SK-N-MC (cell line): ENCODE measurements at regions not wholly inside any gene's neighbourhood (a gene's known extent, or its start where the extent isn't known, plus 50 kb on each side); places are given as distances from the start of the nearest gene placed in this dataset.

Source experiments
- DNase-seq: peaks from one replicate; pipeline ENCODE4 v3.0.0-alpha.2; 2011; ENCODE audit warnings: low read depth, low spot score
- H3K27ac ChIP-seq: fragments of 200-600 bp; sonication (generic); 2 replicates; pipeline ENCODE4 v1.5.1; 2016; ENCODE audit warnings: mixed run types
- H3K36me3 ChIP-seq: fragments of 200-600 bp; sonication (generic); 2 replicates; pipeline ENCODE4 v1.6.1; 2017; ENCODE audit warnings: antibody characterized with exemption, low read length, mixed read lengths; ENCODE audit not compliant: insufficient read depth
- H3K4me3 ChIP-seq: fragments of 200-600 bp; sonication (generic); 2 replicates; pipeline ENCODE4 v1.5.1; 2016
- H3K9ac ChIP-seq: fragments of 200-600 bp; sonication (generic); 2 replicates; pipeline ENCODE4 v1.8.0; 2017; ENCODE audit warnings: mixed run types, mixed read lengths; ENCODE audit not compliant: insufficient read length
- H3K9me3 ChIP-seq: fragments of 200-600 bp; sonication (generic); 2 replicates; pipeline ENCODE4 v1.6.1; 2017; ENCODE audit warnings: low read depth, mild to moderate bottlenecking, antibody characterized with exemption, low read length, moderate library complexity, mixed read lengths
- EZH2 ChIP-seq: fragments of 200-600 bp; sonication (generic); IDR thresholded peaks from one replicate; pipeline ENCODE4 v1.6.1; 2017; ENCODE audit warnings: antibody characterized with exemption
- FOXP2 ChIP-seq: optimal IDR thresholded peaks from 2 replicates; pipeline ENCODE3; 2011; ENCODE audit warnings: mild to moderate bottlenecking, moderate library complexity; ENCODE audit not compliant: insufficient read depth; ENCODE audit errors: extremely low read length, control extremely low read depth
- POLR2AphosphoS5 ChIP-seq: IDR thresholded peaks from 2 replicates; pipeline ENCODE4 v1.6.1; 2012; ENCODE audit warnings: mild to moderate bottlenecking, low read depth, low read length, borderline replicate concordance

DNA sequence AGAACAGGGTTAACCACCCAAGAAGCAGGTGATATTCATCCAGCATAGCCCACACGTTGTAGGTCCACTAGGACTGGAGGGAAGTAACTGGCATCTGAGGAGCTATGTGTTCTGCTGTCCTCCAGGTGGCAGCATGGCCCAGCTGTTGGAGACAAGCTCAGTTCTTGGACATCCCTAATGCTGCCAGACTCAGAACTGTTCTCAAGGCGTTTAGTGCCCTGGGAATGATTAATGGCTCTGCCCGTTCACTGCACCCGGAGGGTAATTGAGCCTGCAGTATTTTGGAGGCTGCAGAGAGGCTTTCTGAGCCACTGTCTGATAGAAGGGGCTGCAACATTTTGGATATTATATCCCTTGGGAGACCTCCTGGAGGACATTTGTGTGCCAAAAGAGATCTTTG, 521.3 kb upstream of the SEMA6D start:
- Histone ChIP-seq H3K9me3 (no peaks in the 10 kb centered on the region), H3K4me3 (peak overlapping the region; percentile 61), H3K9ac (no peak overlapping the region), H3K36me3 (no peaks in the 10 kb centered on the region), H3K27ac (peak overlapping the region; percentile 71)
- peak; percentile 89 for DNase-seq
- TF ChIP-seq EZH2: no peak
- TF ChIP-seq FOXP2: peak; percentile 31
- TF ChIP-seq POLR2AphosphoS5: peak; percentile 54; the same call in 1 of the 2 replicates

DNA sequence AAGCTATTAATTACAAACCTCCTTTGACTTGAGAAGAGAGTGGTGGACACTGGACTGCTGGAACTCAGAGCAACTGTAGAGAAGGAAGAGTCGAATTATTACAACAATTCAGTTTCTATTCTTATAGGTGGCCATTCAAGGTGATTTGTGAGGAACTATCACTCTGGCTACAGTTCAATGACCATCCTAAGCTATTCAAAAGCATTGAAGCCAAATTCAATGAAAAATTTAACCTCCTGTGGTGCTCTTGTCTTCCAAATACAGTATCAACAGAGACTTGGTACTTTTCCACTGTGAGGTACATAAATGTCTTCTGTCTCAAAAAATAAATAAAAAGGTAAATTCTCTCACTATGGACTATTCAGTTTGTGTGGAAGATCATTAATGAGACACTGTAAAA, 513.3 kb upstream of the SEMA6D start:
- Histone ChIP-seq H3K9ac (no peak overlapping the region), H3K36me3 (no peaks in the 10 kb centered on the region), H3K27ac (no peak overlapping the region), H3K4me3 (no peak overlapping the region), H3K9me3 (no peaks in the 10 kb centered on the region)
- DNase-seq: no peak
- TF ChIP-seq POLR2AphosphoS5 (no peak), FOXP2 (no peak), EZH2 (no peak)

DNA sequence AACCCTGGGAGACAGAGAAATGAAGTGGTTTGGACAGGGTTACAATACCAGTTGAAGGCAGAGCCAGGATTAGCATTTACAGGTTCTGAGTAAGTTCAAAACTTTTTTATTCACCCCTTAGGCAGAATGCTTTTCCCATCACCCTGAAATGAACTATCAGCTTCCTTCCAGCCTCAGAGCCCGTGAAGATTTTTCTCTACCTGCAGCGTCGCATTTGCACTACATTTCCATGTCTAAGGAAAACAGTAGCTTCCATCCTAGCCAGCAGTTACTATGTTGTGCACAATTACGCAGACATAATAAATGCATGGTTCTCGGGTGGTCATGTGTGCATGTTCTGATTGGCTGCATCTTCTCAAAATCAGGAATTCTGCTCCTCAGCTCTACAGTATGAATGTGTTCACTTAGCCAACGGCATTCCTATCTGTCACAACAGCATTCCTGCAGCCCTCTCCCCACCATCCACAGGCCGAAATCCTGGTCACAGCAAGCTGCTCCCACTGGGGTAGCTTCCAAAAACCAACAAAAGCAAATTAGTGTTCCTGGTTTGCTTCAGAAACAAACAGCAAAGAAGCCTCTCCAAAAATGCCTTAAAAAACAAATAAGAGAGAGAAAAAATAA, 510.8 kb upstream of the SEMA6D start:
- Histone ChIP-seq H3K9me3 (no peaks in the 10 kb centered on the region), H3K36me3 (no peaks in the 10 kb centered on the region), H3K9ac (no peak overlapping the region), H3K4me3 (no peak overlapping the region), H3K27ac (no peak overlapping the region)
- DNase-seq: no peak
- TF ChIP-seq FOXP2 (no peak), EZH2 (no peak), POLR2AphosphoS5 (no peak)

DNA sequence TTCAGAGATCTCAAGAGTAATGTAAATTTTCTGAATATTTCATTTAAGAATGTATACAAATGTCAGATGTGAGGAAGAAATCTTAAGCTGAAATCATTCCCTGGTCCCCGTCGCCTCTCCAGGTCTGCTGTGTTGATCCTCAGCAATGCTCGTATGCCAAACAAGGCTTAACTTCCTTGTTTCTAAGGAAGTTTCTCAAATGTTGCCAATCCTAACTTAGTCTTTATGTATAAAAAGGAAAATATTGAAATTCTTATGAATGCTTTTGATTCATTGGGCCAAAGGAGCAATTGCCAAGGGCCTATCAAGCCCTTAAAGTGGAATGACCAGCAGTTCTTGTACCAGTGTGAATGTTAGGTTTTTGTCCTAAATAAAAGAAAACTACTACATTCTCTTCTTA, 507.7 kb upstream of the SEMA6D start:
- no peak overlapping the region for H3K9ac ChIP-seq
- no peak for DNase-seq
- no peak overlapping the region for H3K4me3 ChIP-seq
- TF ChIP-seq EZH2: no peak
- no peak for TF ChIP-seq POLR2AphosphoS5
- TF ChIP-seq FOXP2: no peak
- H3K9me3 ChIP-seq: no peaks in the 10 kb centered on the region
- no peaks in the 10 kb centered on the region for H3K36me3 ChIP-seq
- no peak overlapping the region for H3K27ac ChIP-seq

DNA sequence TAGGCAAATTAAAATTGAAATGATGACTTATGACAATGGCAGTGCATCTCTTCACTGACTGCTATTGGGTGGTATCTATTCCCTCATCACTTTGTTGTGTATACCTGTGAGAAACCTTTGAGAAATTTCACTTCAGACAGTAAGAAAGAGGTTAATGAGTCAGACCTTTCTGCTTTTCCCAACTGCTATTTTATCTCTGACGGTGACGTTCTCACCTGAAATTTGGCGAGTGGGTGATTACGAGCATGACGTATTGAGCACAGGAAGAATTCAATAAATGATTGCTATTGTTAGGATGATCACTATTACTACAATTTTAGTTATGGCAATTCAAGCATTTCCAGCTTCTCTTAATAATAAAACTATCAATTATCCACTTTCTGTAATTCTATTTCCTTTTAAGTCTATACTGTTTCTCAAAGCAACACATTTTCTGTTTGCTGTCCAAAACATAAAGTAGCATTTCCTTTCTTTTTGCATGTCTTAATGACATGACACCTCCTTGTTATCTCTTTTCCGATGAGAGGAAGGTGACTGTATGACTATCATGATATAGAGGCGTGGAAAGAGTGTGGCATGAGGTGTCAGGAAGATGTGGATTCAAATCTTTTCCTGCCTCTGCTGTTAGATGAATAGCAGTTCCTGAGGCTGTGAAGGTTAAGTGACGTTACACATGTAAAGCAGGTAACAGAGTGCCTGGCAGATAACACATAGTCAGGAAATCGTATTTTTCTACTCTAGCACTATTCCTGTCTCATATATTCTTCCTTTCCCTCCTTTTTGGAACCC, 504.9 kb upstream of the SEMA6D start:
- Histone ChIP-seq H3K9ac (no peak overlapping the region), H3K4me3 (no peak overlapping the region), H3K9me3 (no peaks in the 10 kb centered on the region), H3K27ac (no peak overlapping the region), H3K36me3 (no peaks in the 10 kb centered on the region)
- TF ChIP-seq EZH2: no peak
- DNase-seq: no peak

DNA sequence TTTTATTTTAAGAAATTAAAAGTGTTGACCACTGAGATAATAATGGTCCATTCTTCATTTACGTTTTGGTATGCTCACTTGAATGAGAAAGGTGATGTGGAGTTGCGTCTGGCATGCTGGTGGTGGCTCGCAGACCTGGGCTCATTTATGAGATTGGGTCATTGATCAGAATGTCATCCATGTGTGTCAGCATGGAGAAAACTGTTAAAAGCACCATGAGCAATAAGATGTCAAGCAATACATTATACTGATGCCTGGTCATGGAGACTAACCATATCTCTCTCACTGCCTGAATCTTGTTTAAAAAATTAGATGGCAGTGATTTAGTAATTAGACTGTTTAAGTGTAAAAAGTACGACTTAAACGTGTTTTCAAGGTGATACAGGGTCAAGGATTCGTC, 503.4 kb upstream of the SEMA6D start:
- no peak for DNase-seq
- H3K9me3 ChIP-seq: no peaks in the 10 kb centered on the region

DNA sequence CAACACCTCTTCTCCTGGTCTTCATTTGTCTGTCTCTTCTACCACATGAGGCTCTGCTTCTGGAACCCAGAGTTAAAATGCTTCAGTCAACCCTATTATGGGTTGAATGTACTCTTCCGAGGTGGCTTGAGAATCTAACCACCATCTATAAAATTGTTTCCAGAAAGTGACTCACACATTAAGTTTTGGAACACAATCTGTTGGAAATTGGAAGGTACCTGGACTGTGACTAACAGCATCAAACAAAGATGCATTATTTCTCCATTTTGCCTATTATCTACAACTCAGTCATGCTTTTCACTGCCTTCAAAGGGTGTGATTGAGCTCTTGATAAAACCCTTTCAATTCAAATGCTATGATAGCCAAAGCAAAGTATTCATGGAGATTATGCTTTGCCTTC, 499.0 kb upstream of the SEMA6D start:
- DNase-seq: no peak

More for the DNA sequence above, 503.4 kb upstream of the SEMA6D start:
- Histone ChIP-seq H3K27ac (no peak overlapping the region), H3K9ac (no peak overlapping the region), H3K36me3 (no peaks in the 10 kb centered on the region), H3K4me3 (no peak overlapping the region)
- no peak for TF ChIP-seq EZH2
- TF ChIP-seq FOXP2: no peak
- TF ChIP-seq POLR2AphosphoS5: no peak

DNA sequence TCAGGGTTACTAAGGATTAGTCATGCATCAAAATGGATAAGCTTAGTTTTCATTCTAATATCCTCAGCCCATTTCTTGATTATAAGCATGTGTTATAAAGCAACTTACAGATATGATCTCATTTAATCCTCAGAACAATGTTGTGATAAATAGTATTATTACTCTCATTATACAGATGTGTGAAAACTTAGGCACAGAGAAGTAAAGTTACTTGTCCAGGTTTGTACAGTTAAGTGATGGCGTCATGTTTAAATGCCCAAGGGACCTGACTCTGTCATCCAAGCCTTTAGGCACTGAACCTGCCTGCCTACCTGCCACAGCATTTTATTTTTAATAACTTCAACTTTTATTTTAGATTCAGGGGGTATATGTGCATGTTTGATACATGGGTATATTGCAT, 472.9 kb upstream of the SEMA6D start:
- DNase-seq: no peak
- Histone ChIP-seq H3K9ac (no peak overlapping the region), H3K4me3 (no peak overlapping the region), H3K27ac (no peak overlapping the region), H3K36me3 (no peaks in the 10 kb centered on the region), H3K9me3 (no peaks in the 10 kb centered on the region)
- TF ChIP-seq POLR2AphosphoS5 (no peak), FOXP2 (no peak), EZH2 (no peak)

More for the DNA sequence above, 499.0 kb upstream of the SEMA6D start:
- Histone ChIP-seq H3K36me3 (no peaks in the 10 kb centered on the region), H3K9ac (no peak overlapping the region), H3K4me3 (no peak overlapping the region), H3K9me3 (no peaks in the 10 kb centered on the region), H3K27ac (no peak overlapping the region)
- TF ChIP-seq POLR2AphosphoS5 (no peak), EZH2 (no peak), FOXP2 (no peak)

DNA sequence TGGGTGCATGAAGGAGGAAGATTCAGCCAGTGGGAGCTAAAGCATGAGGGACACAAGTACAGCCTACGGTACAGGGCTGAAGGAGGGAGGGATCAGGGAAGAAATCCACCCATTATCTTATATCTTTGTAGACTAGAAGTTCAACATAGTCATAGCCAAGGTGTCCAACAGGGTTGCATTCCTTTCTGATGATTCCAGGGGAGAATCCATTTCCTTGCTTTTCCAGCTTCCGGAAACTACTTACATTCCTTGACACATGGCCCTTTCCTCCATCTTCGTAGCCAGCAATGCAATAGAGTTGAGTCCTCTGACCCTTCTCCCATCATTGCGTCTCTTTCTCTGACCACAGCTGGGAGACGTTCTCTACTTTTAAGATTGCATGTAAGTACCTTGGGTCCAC, 471.0 kb upstream of the SEMA6D start:
- H3K9ac ChIP-seq: no peak overlapping the region
- no peaks in the 10 kb centered on the region for H3K9me3 ChIP-seq
- DNase-seq: no peak
- no peak overlapping the region for H3K4me3 ChIP-seq
- H3K36me3 ChIP-seq: no peaks in the 10 kb centered on the region
- TF ChIP-seq FOXP2 (no peak), EZH2 (no peak), POLR2AphosphoS5 (no peak)
- H3K27ac ChIP-seq: no peak overlapping the region
